MM.1S (cell line): ENCODE measurements at regions not wholly inside any gene's neighbourhood (a gene's known extent, or its start where the extent isn't known, plus 50 kb on each side); places are given as distances from the start of the nearest gene placed in this dataset.

Experiments used
- EZH2 ChIP-seq: fragments of 300-600 bp; sonication (generic); optimal IDR thresholded peaks from 2 replicates; pipeline ENCODE3; 2017; ENCODE audit warnings: low read depth, mild to moderate bottlenecking, antibody characterized with exemption, low read length, mixed read lengths
- TF ChIP-seq, protein P1 (sequence below): fragments of 300-600 bp; sonication (generic); IDR thresholded peaks from 2 replicates; pipeline ENCODE4 v1.5.1; 2016; ENCODE audit warnings: antibody characterized with exemption, low read length, mixed read lengths

DNA sequence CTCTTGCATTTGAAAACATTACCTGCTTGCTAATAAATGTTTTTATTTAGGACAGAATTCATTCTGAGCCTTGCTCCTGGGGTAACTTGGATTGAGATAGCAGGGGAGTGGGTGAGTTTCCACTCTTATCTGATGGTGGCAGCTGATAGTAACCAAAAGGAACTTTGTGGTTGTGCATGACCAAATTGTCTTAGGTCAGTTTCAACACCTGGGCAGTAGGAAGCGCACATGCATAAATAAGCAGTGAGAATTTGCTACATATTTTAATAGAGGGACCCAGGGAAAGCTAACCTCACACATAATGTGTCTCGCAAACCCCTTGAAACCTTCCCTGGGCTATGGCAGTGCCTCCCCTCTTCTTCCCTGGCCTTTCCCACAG lies 65.4 kb upstream of the XCR1 start:
- TF ChIP-seq, protein P1, sequence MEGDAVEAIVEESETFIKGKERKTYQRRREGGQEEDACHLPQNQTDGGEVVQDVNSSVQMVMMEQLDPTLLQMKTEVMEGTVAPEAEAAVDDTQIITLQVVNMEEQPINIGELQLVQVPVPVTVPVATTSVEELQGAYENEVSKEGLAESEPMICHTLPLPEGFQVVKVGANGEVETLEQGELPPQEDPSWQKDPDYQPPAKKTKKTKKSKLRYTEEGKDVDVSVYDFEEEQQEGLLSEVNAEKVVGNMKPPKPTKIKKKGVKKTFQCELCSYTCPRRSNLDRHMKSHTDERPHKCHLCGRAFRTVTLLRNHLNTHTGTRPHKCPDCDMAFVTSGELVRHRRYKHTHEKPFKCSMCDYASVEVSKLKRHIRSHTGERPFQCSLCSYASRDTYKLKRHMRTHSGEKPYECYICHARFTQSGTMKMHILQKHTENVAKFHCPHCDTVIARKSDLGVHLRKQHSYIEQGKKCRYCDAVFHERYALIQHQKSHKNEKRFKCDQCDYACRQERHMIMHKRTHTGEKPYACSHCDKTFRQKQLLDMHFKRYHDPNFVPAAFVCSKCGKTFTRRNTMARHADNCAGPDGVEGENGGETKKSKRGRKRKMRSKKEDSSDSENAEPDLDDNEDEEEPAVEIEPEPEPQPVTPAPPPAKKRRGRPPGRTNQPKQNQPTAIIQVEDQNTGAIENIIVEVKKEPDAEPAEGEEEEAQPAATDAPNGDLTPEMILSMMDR: peak; percentile 40
- no peak for TF ChIP-seq EZH2
